ENCODE measurements at regions not wholly inside any gene's neighbourhood (a gene's known extent, or its start where the extent isn't known, plus 50 kb on each side); places are given as distances from the start of the nearest gene placed in this dataset.

DNA sequence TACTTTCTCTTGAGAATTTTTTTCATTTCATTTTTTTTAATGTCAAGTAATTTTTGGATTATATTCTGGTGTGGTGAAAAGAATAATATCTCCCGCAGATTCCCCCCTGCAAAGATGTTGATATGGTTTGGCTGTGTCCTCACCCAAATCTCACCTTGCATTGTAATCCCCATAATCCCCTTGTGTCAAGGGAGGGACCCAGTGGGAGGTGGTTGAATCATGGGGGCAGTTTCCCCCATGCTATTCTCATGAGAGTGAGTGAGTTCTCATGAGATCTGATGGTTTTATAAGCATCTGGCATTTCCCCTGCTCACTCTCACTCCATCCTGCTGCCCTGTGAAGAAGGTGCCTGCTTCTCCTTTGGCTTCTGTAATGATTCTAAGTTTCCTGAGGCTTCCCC is 58.7 kb upstream of the PMEPA1 start:
- Histone ChIP-seq H3K9me3 (replicated peaks) (peaks cover 15% of the 10 kb centered on the region), H3K36me3 (no peaks in the 10 kb centered on the region), H3K27me3 (ENCODE audit: low read depth) (peaks cover 15% of the 10 kb centered on the region), H3K27ac (replicated peaks) (no peak overlapping the region), H3K4me1 (no peaks in the 10 kb centered on the region), H3K4me3 (no peak overlapping the region)
- intact Hi-C loops (cut with micrococcal nuclease), result no loop called here
- TF ChIP-seq, protein P1, sequence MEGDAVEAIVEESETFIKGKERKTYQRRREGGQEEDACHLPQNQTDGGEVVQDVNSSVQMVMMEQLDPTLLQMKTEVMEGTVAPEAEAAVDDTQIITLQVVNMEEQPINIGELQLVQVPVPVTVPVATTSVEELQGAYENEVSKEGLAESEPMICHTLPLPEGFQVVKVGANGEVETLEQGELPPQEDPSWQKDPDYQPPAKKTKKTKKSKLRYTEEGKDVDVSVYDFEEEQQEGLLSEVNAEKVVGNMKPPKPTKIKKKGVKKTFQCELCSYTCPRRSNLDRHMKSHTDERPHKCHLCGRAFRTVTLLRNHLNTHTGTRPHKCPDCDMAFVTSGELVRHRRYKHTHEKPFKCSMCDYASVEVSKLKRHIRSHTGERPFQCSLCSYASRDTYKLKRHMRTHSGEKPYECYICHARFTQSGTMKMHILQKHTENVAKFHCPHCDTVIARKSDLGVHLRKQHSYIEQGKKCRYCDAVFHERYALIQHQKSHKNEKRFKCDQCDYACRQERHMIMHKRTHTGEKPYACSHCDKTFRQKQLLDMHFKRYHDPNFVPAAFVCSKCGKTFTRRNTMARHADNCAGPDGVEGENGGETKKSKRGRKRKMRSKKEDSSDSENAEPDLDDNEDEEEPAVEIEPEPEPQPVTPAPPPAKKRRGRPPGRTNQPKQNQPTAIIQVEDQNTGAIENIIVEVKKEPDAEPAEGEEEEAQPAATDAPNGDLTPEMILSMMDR (IDR thresholded peaks at IDR 0.05; ENCODE audit: borderline replicate concordance), result no peak
- DNase-seq, result no peak

GRCh38 chr20:57767441-57767840 is 57.6 kb upstream of the PMEPA1 start:
- Histone ChIP-seq H3K27me3 (ENCODE audit: low read depth) (peaks cover 5% of the 10 kb centered on the region), H3K36me3 (no peaks in the 10 kb centered on the region), H3K9me3 (replicated peaks) (peaks cover 15% of the 10 kb centered on the region), H3K4me1 (no peaks in the 10 kb centered on the region), H3K4me3 (no peak overlapping the region), H3K27ac (replicated peaks) (no peak overlapping the region)
- no peak for DNase-seq
- intact Hi-C loops (cut with micrococcal nuclease), result no loop called here
- TF ChIP-seq, protein P1 (IDR thresholded peaks at IDR 0.05; ENCODE audit: borderline replicate concordance), result no peak

DNA sequence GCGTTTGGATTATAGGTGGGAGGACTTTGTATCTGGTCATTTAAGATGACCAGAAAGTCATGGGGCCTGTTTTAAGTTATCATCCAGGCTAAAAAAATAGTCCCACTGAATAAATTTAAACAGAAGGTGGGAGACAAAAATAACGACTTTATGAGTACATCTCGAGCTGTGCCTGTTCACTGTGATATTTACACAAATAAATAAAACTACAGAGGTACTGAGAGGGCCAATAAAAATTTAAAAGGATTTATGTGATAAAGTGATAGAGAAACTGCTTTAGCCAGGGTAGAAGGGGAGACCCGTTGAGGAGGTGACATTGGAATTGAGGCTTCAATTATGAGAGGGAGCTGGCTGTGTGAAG is 53.4 kb upstream of the PMEPA1 start:
- no peak overlapping the region for H3K27ac ChIP-seq (replicated peaks)
- H3K36me3 ChIP-seq, result no peaks in the 10 kb centered on the region
- TF ChIP-seq, protein P1 (IDR thresholded peaks at IDR 0.05; ENCODE audit: borderline replicate concordance), result no peak
- H3K27me3 ChIP-seq (ENCODE audit: low read depth), result no peaks in the 10 kb centered on the region
- intact Hi-C loops (cut with micrococcal nuclease), result no loop called here
- no peaks in the 10 kb centered on the region for H3K4me1 ChIP-seq
- H3K9me3 ChIP-seq (replicated peaks), result peaks cover 15% of the 10 kb centered on the region
- DNase-seq, result no peak
- no peak overlapping the region for H3K4me3 ChIP-seq

GRCh38 chr20:57762531-57763234 is 52.9 kb upstream of the PMEPA1 start:
- Histone ChIP-seq H3K4me3 (no peak overlapping the region), H3K27me3 (ENCODE audit: low read depth) (no peaks in the 10 kb centered on the region), H3K9me3 (replicated peaks) (peaks cover 15% of the 10 kb centered on the region), H3K27ac (replicated peaks) (no peak overlapping the region), H3K4me1 (no peaks in the 10 kb centered on the region), H3K36me3 (no peaks in the 10 kb centered on the region)
- intact Hi-C loops (cut with micrococcal nuclease), result no loop called here
- TF ChIP-seq, protein P1 (IDR thresholded peaks at IDR 0.05; ENCODE audit: borderline replicate concordance), result no peak
- no peak for DNase-seq

- no peak overlapping the region for H3K4me3 ChIP-seq
- no peak overlapping the region for H3K27ac ChIP-seq (replicated peaks)
- H3K9me3 ChIP-seq (replicated peaks), result peaks cover 24% of the 10 kb centered on the region
- intact Hi-C loops (cut with micrococcal nuclease), result no loop called here
- no peaks in the 10 kb centered on the region for H3K36me3 ChIP-seq
- H3K27me3 ChIP-seq (ENCODE audit: low read depth), result no peaks in the 10 kb centered on the region
- DNase-seq, result no peak
- TF ChIP-seq, protein P1 (IDR thresholded peaks at IDR 0.05; ENCODE audit: borderline replicate concordance), result no peak
- H3K4me1 ChIP-seq, result no peaks in the 10 kb centered on the region
Measured at GRCh38 chr20:57761413-57761734, 51.6 kb upstream of the PMEPA1 start.

All from left ventricle myocardium inferior (tissue), 1 donor.